PC-3 (cell line): ENCODE measurements at regions not wholly inside any gene's neighbourhood (a gene's known extent, or its start where the extent isn't known, plus 50 kb on each side); places are given as distances from the start of the nearest gene placed in this dataset.

ENCODE experiments used
- CTCF ChIP-seq: fragments of 300-600 bp; sonication (generic); conservative IDR thresholded peaks from 2 replicates; pipeline ENCODE4 v1.5.1; 2017; ENCODE audit warnings: antibody characterized with exemption, low read depth, mild to moderate bottlenecking, low read length
- EZH2 ChIP-seq: fragments of 300-600 bp; sonication (generic); IDR thresholded peaks from one replicate; pipeline ENCODE4 v1.6.1; 2017; ENCODE audit warnings: antibody characterized with exemption, mild to moderate bottlenecking, low read length; ENCODE audit not compliant: unreplicated experiment
- EZH2phosphoT487 ChIP-seq: fragments of 300-600 bp; sonication (generic); IDR thresholded peaks from 2 replicates; pipeline ENCODE4 v1.6.1; 2018; ENCODE audit warnings: mild to moderate bottlenecking, antibody characterized with exemption, low read length, borderline replicate concordance

GRCh38 chr5:173777149-173777548, 111.0 kb upstream of the CPEB4 start:
- TF ChIP-seq CTCF = no peak
- no peak for TF ChIP-seq EZH2
- no peak for TF ChIP-seq EZH2phosphoT487
